ENCODE measurements at regions not wholly inside any gene's neighbourhood (a gene's known extent, or its start where the extent isn't known, plus 50 kb on each side); places are given as distances from the start of the nearest gene placed in this dataset.

DNA sequence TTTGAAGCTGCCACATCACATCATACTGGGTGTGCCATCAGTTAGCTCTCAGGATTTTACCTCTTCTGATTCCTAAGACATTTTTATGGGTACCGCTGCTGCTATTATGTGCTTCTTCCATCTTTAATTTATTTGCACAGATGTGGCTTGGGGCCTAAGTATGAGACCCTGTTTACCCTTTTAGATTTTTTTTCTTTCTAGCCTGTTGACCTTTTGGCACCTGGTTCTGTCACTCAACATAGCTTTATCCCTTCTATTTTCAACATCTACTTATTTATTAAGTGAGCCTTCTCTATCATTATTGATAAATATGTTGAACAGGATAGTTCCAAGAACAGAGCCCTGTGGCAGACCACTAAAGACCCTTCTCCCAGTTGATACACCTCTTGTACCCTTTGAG lies 57.0 kb downstream of the TET3 start:
- no peaks in the 10 kb centered on the region for H3K9me1 ChIP-seq (replicated peaks; ENCODE audit: control insufficient read depth, extremely low read depth, insufficient read depth, low read length)
- H2AFZ ChIP-seq (ENCODE audit: low read depth, low read length) = no peak overlapping the region
- FAIRE-seq = no peak
- no peak for TF ChIP-seq FOS (IDR thresholded peaks at IDR 0.05; ENCODE audit: borderline replicate concordance, insufficient read depth, low read length)
- no peak for TF ChIP-seq POLR2AphosphoS5 (IDR thresholded peaks at IDR 0.05; ENCODE audit: insufficient read depth, low read depth, low read length)
- TF ChIP-seq MYC (IDR thresholded peaks at IDR 0.05; ENCODE audit: low read depth, low read length) = no peak
- TF ChIP-seq, protein P1, sequence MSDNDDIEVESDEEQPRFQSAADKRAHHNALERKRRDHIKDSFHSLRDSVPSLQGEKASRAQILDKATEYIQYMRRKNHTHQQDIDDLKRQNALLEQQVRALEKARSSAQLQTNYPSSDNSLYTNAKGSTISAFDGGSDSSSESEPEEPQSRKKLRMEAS (IDR thresholded peaks at IDR 0.05; ENCODE audit: insufficient read depth, insufficient read length) = no peak
- no peak for TF ChIP-seq EZH2 (IDR thresholded peaks at IDR 0.05; ENCODE audit: borderline replicate concordance, low read depth, low read length, severe bottlenecking)
- no peak for TF ChIP-seq GATA2 (IDR thresholded peaks at IDR 0.05; ENCODE audit: insufficient read depth, insufficient read length, low read depth, low read length)
- TF ChIP-seq CTCF (IDR thresholded peaks at IDR 0.05; ENCODE audit: extremely low read depth in 1 of 2, insufficient read depth in 1 of 2, low read depth in 1 of 2, low read length in 2 of 2) = no peak
- no peak for TF ChIP-seq JUN (IDR thresholded peaks at IDR 0.05; ENCODE audit: borderline replicate concordance, insufficient read depth, insufficient read length, low read depth)
- no peak for TF ChIP-seq POLR2A (IDR thresholded peaks at IDR 0.05; ENCODE audit: low read depth, low read length)
- no peaks in the 10 kb centered on the region for H3K9me3 ChIP-seq (replicated peaks; ENCODE audit: control insufficient read depth, insufficient read depth, low read length)
- no peak overlapping the region for H3K27ac ChIP-seq (ENCODE audit: insufficient read depth, low read depth, low read length)
- H3K27me3 ChIP-seq (ENCODE audit: control insufficient read depth in 2 of 2, insufficient read depth in 2 of 2, low read length in 2 of 2) = no peaks in the 10 kb centered on the region
- intact Hi-C loops (cut with micrococcal nuclease) = no loop called here
- no peaks in the 10 kb centered on the region for H3K79me2 ChIP-seq (ENCODE audit: control insufficient read depth, insufficient read depth, low read length)
- dilution Hi-C loops (cut with MboI; ENCODE audit: extremely low pct_ligation_motif_present, low sequenced_read_pairs) = no loop called here
- H3K9ac ChIP-seq (replicated peaks; ENCODE audit: extremely low read depth, insufficient read depth, low read length) = no peak overlapping the region
- POLR2A ChIA-PET = no interaction called here
- no peak overlapping the region for H3K4me3 ChIP-seq (replicated peaks in 1 of 3; ENCODE audit: insufficient read depth in 1 of 3, low read depth in 1 of 3, low read length in 3 of 3)
- BruUV-seq (replicated peaks) = no TSS peak
- no peak overlapping the region for H3K4me2 ChIP-seq (ENCODE audit: insufficient read depth, low read length)
- peaks cover 2% of the 10 kb centered on the region for H4K20me1 ChIP-seq (replicated peaks; ENCODE audit: control insufficient read depth, extremely low read depth, insufficient read depth, low read length)
- H3K36me3 ChIP-seq (ENCODE audit: control insufficient read depth in 2 of 2, extremely low read depth in 1 of 2, insufficient read depth in 2 of 2, low read length in 2 of 2) = peaks cover 0 to 6% of the 10 kb centered on the region in 2 experiments
- CTCF ChIA-PET = interaction anchor here (2.2 to 2.4 kb wide), 2 partner anchors 10 to 23 kb away, joined by 7 read pairs; no protein-coding TSS in a partner anchor
- DNase-seq (ENCODE audit: low read depth, low spot score) = no peak
- peaks cover 2% of the 10 kb centered on the region for H3K4me1 ChIP-seq (ENCODE audit: control insufficient read depth, extremely low read depth, insufficient read depth, low read length)
